ENCODE measurements at regions not wholly inside any gene's neighbourhood (a gene's known extent, or its start where the extent isn't known, plus 50 kb on each side); places are given as distances from the start of the nearest gene placed in this dataset.

GRCh38 chr6:112795316-112795715, 448.2 kb downstream of the RFPL4B start:
- no peak for TF ChIP-seq CTCF (IDR thresholded peaks at IDR 0.05)
- Histone ChIP-seq H3K9me3 (peaks cover 0 to 12% of the 10 kb centered on the region in 2 donors), H3K4me3 (no peak overlapping the region), H3K36me3 (no peaks in the 10 kb centered on the region), H3K27ac (no peak overlapping the region), H3K27me3 (no peaks in the 10 kb centered on the region), H3K4me1 (no peaks in the 10 kb centered on the region)
- DNase-seq (ENCODE audit: low spot score), result no peak

GRCh38 chr6:112796712-112797111, 449.6 kb downstream of the RFPL4B start:
- Histone ChIP-seq H3K4me1 (no peaks in the 10 kb centered on the region), H3K27ac (no peak overlapping the region), H3K36me3 (no peaks in the 10 kb centered on the region), H3K9me3 (peaks cover 0 to 12% of the 10 kb centered on the region in 2 donors), H3K27me3 (no peaks in the 10 kb centered on the region), H3K4me3 (no peak overlapping the region)
- no peak for TF ChIP-seq CTCF (IDR thresholded peaks at IDR 0.05)
- no peak for DNase-seq (ENCODE audit: low spot score)

- no peak for TF ChIP-seq CTCF (IDR thresholded peaks at IDR 0.05)
- no peaks in the 10 kb centered on the region for H3K36me3 ChIP-seq
- no peaks in the 10 kb centered on the region for H3K27me3 ChIP-seq
- H3K4me1 ChIP-seq, result no peaks in the 10 kb centered on the region
- H3K27ac ChIP-seq, result no peak overlapping the region
- no peak overlapping the region for H3K4me3 ChIP-seq
- no peak for DNase-seq (ENCODE audit: low spot score)
- no peaks in the 10 kb centered on the region for H3K9me3 ChIP-seq
Measured at GRCh38 chr6:112799889-112800288, 452.8 kb downstream of the RFPL4B start.

GRCh38 chr6:112800439-112800838, 453.3 kb downstream of the RFPL4B start:
- Histone ChIP-seq H3K9me3 (no peaks in the 10 kb centered on the region), H3K27me3 (no peaks in the 10 kb centered on the region), H3K4me1 (no peaks in the 10 kb centered on the region), H3K36me3 (no peaks in the 10 kb centered on the region), H3K4me3 (no peak overlapping the region), H3K27ac (no peak overlapping the region)
- no peak for DNase-seq (ENCODE audit: low spot score)
- no peak for TF ChIP-seq CTCF (IDR thresholded peaks at IDR 0.05)

GRCh38 chr6:112800916-112801315, 453.8 kb downstream of the RFPL4B start:
- H3K36me3 ChIP-seq, result no peaks in the 10 kb centered on the region

More at GRCh38 chr6:112800916-112801315, 453.8 kb downstream of the RFPL4B start:
- no peaks in the 10 kb centered on the region for H3K4me1 ChIP-seq
- H3K4me3 ChIP-seq, result no peak overlapping the region
- no peak for DNase-seq (ENCODE audit: low spot score)
- no peak overlapping the region for H3K27ac ChIP-seq
- TF ChIP-seq CTCF (IDR thresholded peaks at IDR 0.05), result no peak
- H3K27me3 ChIP-seq, result no peaks in the 10 kb centered on the region
- no peaks in the 10 kb centered on the region for H3K9me3 ChIP-seq
